Myocyte (in vitro differentiated cells): ENCODE measurements at regions not wholly inside any gene's neighbourhood (a gene's known extent, or its start where the extent isn't known, plus 50 kb on each side); places are given as distances from the start of the nearest gene placed in this dataset.
"Not testable (repeated sequence)": the region's sequence is repeated elsewhere in the genome, so short reads cannot be mapped to it uniquely, and the experiment has no call there.

Experiments
- DNase-seq: peaks from one replicate; pipeline ENCODE4 v3.0.0-alpha.2; 2012; ENCODE audit warnings: low read depth

GRCh38 chr20:63145156-63145555 lies 70.8 kb downstream of the YTHDF1 start:
- DNase-seq: no peak

GRCh38 chr20:63142933-63143332 lies 73.0 kb downstream of the YTHDF1 start:
- no peak for DNase-seq

GRCh38 chr20:63141531-63141930 lies 74.4 kb downstream of the YTHDF1 start:
- no peak for DNase-seq

GRCh38 chr20:63140514-63141433 lies 75.2 kb downstream of the YTHDF1 start:
- DNase-seq: no peak

- DNase-seq: no peak
Observed at GRCh38 chr20:63139837-63140236, 76.1 kb downstream of the YTHDF1 start.

GRCh38 chr20:63139356-63139755 lies 76.6 kb downstream of the YTHDF1 start:
- DNase-seq: no peak

- peak; percentile 28 for DNase-seq
Observed at GRCh38 chr20:63138855-63139341, 77.0 kb downstream of the YTHDF1 start.

- DNase-seq: no peak
Observed at GRCh38 chr20:63137851-63138415, 78.0 kb downstream of the YTHDF1 start.

- no peak for DNase-seq
Observed at GRCh38 chr20:63136296-63136695, 79.6 kb downstream of the YTHDF1 start.

GRCh38 chr20:63135411-63135810 lies 80.5 kb downstream of the YTHDF1 start:
- no peak for DNase-seq

- not testable (repeated sequence) for DNase-seq
Observed at GRCh38 chr20:63134711-63135361, 81.1 kb downstream of the YTHDF1 start.

- no peak for DNase-seq
Observed at GRCh38 chr20:63134201-63134612, 81.7 kb downstream of the YTHDF1 start.

- no peak for DNase-seq
Observed at GRCh38 chr20:63133481-63134091, 82.3 kb downstream of the YTHDF1 start.

- DNase-seq: no peak
Observed at GRCh38 chr20:63132715-63133471, 83.0 kb downstream of the YTHDF1 start.

GRCh38 chr20:63132131-63132714 lies 83.7 kb downstream of the YTHDF1 start:
- DNase-seq: no peak

- DNase-seq: no peak
Observed at GRCh38 chr20:63130658-63131577, 85.0 kb downstream of the YTHDF1 start.

- DNase-seq: no peak
Observed at GRCh38 chr20:63129991-63130657, 85.8 kb downstream of the YTHDF1 start.

GRCh38 chr20:63129376-63129965 lies 86.5 kb downstream of the YTHDF1 start:
- no peak for DNase-seq
